K562 (cell line): ENCODE measurements at regions not wholly inside any gene's neighbourhood (a gene's known extent, or its start where the extent isn't known, plus 50 kb on each side); places are given as distances from the start of the nearest gene placed in this dataset.

Experiments
- ATAC-seq: fragments of 200-7000 bp; cut with Tn5 transposase; 3 replicates; pipeline ENCODE4 v1.9.1; 2020; ENCODE audit warnings: moderate library complexity
- BruUV-seq: library from RNA; stranded (reverse); fragments of 400-500 nt; replicated peaks from 2 replicates; lab custom pipeline; 2021; lab: Mats Ljungman, UMichigan
- CTCF ChIA-PET: fragments of 300-600 bp; formaldehyde crosslinking; extraction: SDS; loops from one replicate; lab custom pipeline; 2021; ENCODE audit warnings: low intra/inter-chr PET ratio; lab: Yijun Ruan, JAX
- POLR2A ChIA-PET: fragments of 300-600, 350-650 bp; sonication (Branson Sonifier 250); formaldehyde crosslinking; extraction: SDS; loops from one replicate; lab custom pipeline; 2021; ENCODE audit warnings: antibody characterized with exemption, inconsistent platforms; lab: Yijun Ruan, JAX
- DNase-seq, 4 experiments: peaks; one replicate each; pipeline versions ENCODE4 v3.0.0 to v3.0.0-alpha.2; 2011 to 2018; ENCODE audit warnings: low spot score in 3 of 4, mixed read lengths in 3 of 4; ENCODE audit errors: extremely low read depth in 1 of 4
- FAIRE-seq: peaks from 2 replicates; lab custom pipeline; 2011; peaks lifted over from hg19 to GRCh38; lab: Jason Lieb, UNC
- H2AFZ ChIP-seq: 2 replicates; pipeline ENCODE4 v1.6.0; 2011; ENCODE audit warnings: low read depth, low read length, control low read depth, inconsistent platforms
- H3K27ac ChIP-seq: fragments of 200-600 bp; 3 replicates; pipeline ENCODE4 v1.8.0; 2011; ENCODE audit warnings: low read depth, mild to moderate bottlenecking, control low read depth, inconsistent platforms, low read length, moderate library complexity, mixed read lengths; ENCODE audit errors: extremely low read depth
- H3K27me3 ChIP-seq, 2 experiments: fragments of 300-600 bp in 1 of 2; 2 replicates in 1 of 2; 3 replicates in 1 of 2; pipeline versions ENCODE4 v1.6.0 to v1.8.0; 2011; ENCODE audit warnings: inconsistent platforms in 2 of 2, low read length in 2 of 2, mild to moderate bottlenecking in 1 of 2, mixed read lengths in 1 of 2, moderate library complexity in 1 of 2; ENCODE audit not compliant: control insufficient read depth in 2 of 2, insufficient read depth in 2 of 2
- H3K36me3 ChIP-seq: fragments of 300-600 bp; 3 replicates; pipeline ENCODE4 v1.8.0; 2011; ENCODE audit warnings: mild to moderate bottlenecking, low read length, inconsistent platforms; ENCODE audit not compliant: control insufficient read depth, insufficient read depth
- H3K4me1 ChIP-seq, 2 experiments: fragments of 200-600 bp in 1 of 2; replicated peaks in 1 of 2; 2 replicates in 1 of 2; 3 replicates in 1 of 2; pipeline versions ENCODE4 v1.5.1 to v1.8.0; 2011; ENCODE audit warnings: inconsistent platforms in 2 of 2, low read length in 2 of 2, mild to moderate bottlenecking in 1 of 2, mixed read lengths in 1 of 2, moderate library complexity in 1 of 2; ENCODE audit not compliant: control insufficient read depth in 2 of 2, insufficient read depth in 2 of 2
- H3K4me2 ChIP-seq: 2 replicates; pipeline ENCODE4 v1.6.1; 2011; ENCODE audit warnings: low read length, control low read depth, inconsistent platforms, mixed read lengths; ENCODE audit not compliant: insufficient read depth
- H3K4me3 ChIP-seq: fragments of 200-600 bp; sonication (generic), shearing (Covaris generic); 2 replicates; pipeline ENCODE4 v1.5.1; 2016; ENCODE audit warnings: control low read depth, inconsistent platforms
- H3K79me2 ChIP-seq: fragments of 200-600 bp; 3 replicates; pipeline ENCODE4 v1.8.0; 2011; ENCODE audit warnings: low read length, inconsistent platforms; ENCODE audit not compliant: control insufficient read depth, insufficient read depth
- H3K9ac ChIP-seq, 2 experiments: 2 replicates each; pipeline versions ENCODE4 v1.6.0 to v1.6.1; 2011; ENCODE audit warnings: low read depth in 2 of 2, low read length in 2 of 2, control low read depth in 1 of 2, inconsistent platforms in 1 of 2, mild to moderate bottlenecking in 1 of 2, mixed read lengths in 1 of 2; ENCODE audit not compliant: insufficient read depth in 1 of 2
- H3K9me1 ChIP-seq: one replicate; pipeline ENCODE4 v1.6.0; 2011; ENCODE audit warnings: inconsistent platforms, mild to moderate bottlenecking, low read length, moderate library complexity; ENCODE audit not compliant: control insufficient read depth, insufficient read depth
- H3K9me3 ChIP-seq: replicated peaks from 2 replicates; pipeline ENCODE4 v1.5.1; 2011; ENCODE audit warnings: low read depth, low read length, inconsistent platforms; ENCODE audit not compliant: control insufficient read depth, insufficient read depth
- H4K20me1 ChIP-seq: replicated peaks from 2 replicates; pipeline ENCODE4 v1.6.1; 2011; ENCODE audit warnings: low read length, inconsistent platforms, mixed read lengths; ENCODE audit not compliant: control insufficient read depth, insufficient read depth
- CLOCK ChIP-seq: fragments of 250-450 bp; sonication (Bioruptor Pico); IDR thresholded peaks from 2 replicates; pipeline ENCODE4 v1.4.0; 2020; ENCODE audit warnings: mild to moderate bottlenecking, moderate library complexity, borderline replicate concordance
- FOXP1 ChIP-seq: sonication (generic); formaldehyde crosslinking; IDR thresholded peaks from 2 replicates; pipeline ENCODE4 v1.8.0; 2022; ENCODE audit warnings: mild to moderate bottlenecking, missing genetic modification reagents
- PCBP2 ChIP-seq: fragments of 200-400 bp; formaldehyde crosslinking; IDR thresholded peaks from 2 replicates; pipeline ENCODE4 v1.6.1; 2018; ENCODE audit warnings: low read length, low read depth, mild to moderate bottlenecking, moderate library complexity; ENCODE audit not compliant: poor library complexity, severe bottlenecking
- TCF7L2 ChIP-seq: fragments of 150-350 bp; IDR thresholded peaks from 2 replicates; pipeline ENCODE4 v1.6.1; 2016; ENCODE audit warnings: low read depth, mild to moderate bottlenecking, low read length, moderate library complexity
- ZNF311 ChIP-seq: fragments of 250-450 bp; sonication (Bioruptor Pico); IDR thresholded peaks from 2 replicates; pipeline ENCODE4 v1.4.0; 2020; ENCODE audit warnings: mild to moderate bottlenecking, moderate library complexity
- WGBS: fragments of 100-300 bp; shearing (Covaris generic); methylation state at CpG from one replicate; pipeline ENCODE4 v1.1.6; 2016; ENCODE audit warnings: low coverage, mixed read lengths; ENCODE audit not compliant: insufficient coverage; ENCODE audit errors: missing lambda C conversion rate; 5-methylcytosine and 5-hydroxymethylcytosine counted together
- in situ Hi-C: fragments of 300-500 bp; cut with MboI; formaldehyde crosslinking; loops from 4 replicates; pipeline ENCODE4 v1.15.0; 2018; ENCODE audit warnings: inconsistent platforms, mixed read lengths
- intact Hi-C: fragments of 100-400 bp; cut with micrococcal nuclease; formaldehyde crosslinking; loops from 2 replicates; pipeline ENCODE4 v1.14.2; 2022

- intact Hi-C loops: no loop called here
- no TSS peak for BruUV-seq
- Histone ChIP-seq H3K9me3 (no peaks in the 10 kb centered on the region), H4K20me1 (no peaks in the 10 kb centered on the region), H2AFZ (no peak overlapping the region), H3K27ac (no peak overlapping the region), H3K27me3 (no peaks in the 10 kb centered on the region), H3K79me2 (no peaks in the 10 kb centered on the region), H3K9me1 (no peaks in the 10 kb centered on the region), H3K4me2 (no peak overlapping the region), H3K4me1 (no peaks in the 10 kb centered on the region), H3K9ac (no peak overlapping the region), H3K36me3 (no peaks in the 10 kb centered on the region), H3K4me3 (no peak overlapping the region)
- DNase-seq: no peak
- no peak for FAIRE-seq
- ChIA-PET POLR2A (no interaction called here), CTCF (no interaction called here)
- in situ Hi-C loops: no loop called here
- WGBS: 0% methylated on average over 1 of the region's 1 CpG
- TF ChIP-seq FOXP1 (CRISPR knock-in tag) (no peak), PCBP2 (no peak), TCF7L2 (no peak), ZNF311 (CRISPR knock-in tag) (peak; percentile 50; the same call in 1 of the 2 replicates), CLOCK (CRISPR knock-in tag) (no peak)
- no peak for ATAC-seq
Observed at GRCh38 chr2:142188562-142188961, 57.7 kb upstream of the LRP1B start.
